Vagina (tissue), 2 donors: ENCODE measurements at regions not wholly inside any gene's neighbourhood (a gene's known extent, or its start where the extent isn't known, plus 50 kb on each side); places are given as distances from the start of the nearest gene placed in this dataset.

Experiments
- DNase-seq, 2 donors: peaks; one replicate each; pipeline ENCODE4 v3.0.0-alpha.2; 2017; ENCODE audit errors: extremely low spot score in 2 of 2
- H3K27ac ChIP-seq: fragments of 200-600 bp; sonication (generic); one replicate; pipeline ENCODE4 v1.5.1; 2019
- H3K27me3 ChIP-seq: fragments of 200-600 bp; sonication (generic); one replicate; pipeline ENCODE4 v1.5.1; 2019
- H3K36me3 ChIP-seq, 2 donors: fragments of 200-600 bp; sonication (generic); one replicate each; pipeline ENCODE4 v1.5.1; 2017 to 2019
- H3K4me1 ChIP-seq: fragments of 200-600 bp; sonication (generic); one replicate; pipeline ENCODE4 v1.5.1; 2019
- H3K4me3 ChIP-seq, 2 donors: fragments of 200-600 bp; sonication (generic); 1 replicate in 1 of 2; 2 replicates in 1 of 2; pipeline ENCODE4 v1.5.1; 2016 to 2019
- H3K9me3 ChIP-seq: fragments of 200-600 bp; sonication (generic); one replicate; pipeline ENCODE4 v1.5.1; 2019
- POLR2A ChIP-seq, 2 donors: fragments of 450-650 bp; IDR thresholded peaks; one replicate each; pipeline ENCODE4 v1.6.1; 2017; ENCODE audit warnings: antibody characterized with exemption in 2 of 2, mild to moderate bottlenecking in 2 of 2, moderate library complexity in 2 of 2
- POLR2AphosphoS5 ChIP-seq, 2 donors: sonication (generic); formaldehyde crosslinking; IDR thresholded peaks; one replicate each; pipeline ENCODE4 v1.9.0; 2017; ENCODE audit warnings: antibody characterized with exemption in 2 of 2, mild to moderate bottlenecking in 2 of 2, low read depth in 1 of 2; ENCODE audit not compliant: insufficient read depth in 1 of 2
- intact Hi-C: fragments of 100-400 bp; cut with DNase I; formaldehyde crosslinking; loops from one replicate; pipeline ENCODE4 v1.15.1; 2023
- TF ChIP-seq, protein P1 (sequence below), 3 experiments: fragments of 450-650 bp in 2 of 3; fragments of 200-600 bp in 1 of 3; sonication (generic) in 1 of 3; IDR thresholded peaks; one replicate each; pipeline ENCODE4 v1.5.1; 2017 to 2019; ENCODE audit warnings: antibody characterized with exemption in 3 of 3, mild to moderate bottlenecking in 2 of 3, moderate library complexity in 2 of 3

GRCh38 chr22:47592791-47593190 lies 830.3 kb downstream of the TBC1D22A start:
- H3K4me3 ChIP-seq, result no peak overlapping the region
- peak; percentile 52 to 64 for DNase-seq
- intact Hi-C loops, result no loop called here
- H3K27ac ChIP-seq, result no peak overlapping the region
- H3K36me3 ChIP-seq, result no peaks in the 10 kb centered on the region
- TF ChIP-seq POLR2A (IDR thresholded peaks at IDR 0.05) (no peak), POLR2AphosphoS5 (IDR thresholded peaks at IDR 0.05; ENCODE audit: insufficient read depth in 1 of 2, low read depth in 1 of 2) (no peak)
- TF ChIP-seq, protein P1, sequence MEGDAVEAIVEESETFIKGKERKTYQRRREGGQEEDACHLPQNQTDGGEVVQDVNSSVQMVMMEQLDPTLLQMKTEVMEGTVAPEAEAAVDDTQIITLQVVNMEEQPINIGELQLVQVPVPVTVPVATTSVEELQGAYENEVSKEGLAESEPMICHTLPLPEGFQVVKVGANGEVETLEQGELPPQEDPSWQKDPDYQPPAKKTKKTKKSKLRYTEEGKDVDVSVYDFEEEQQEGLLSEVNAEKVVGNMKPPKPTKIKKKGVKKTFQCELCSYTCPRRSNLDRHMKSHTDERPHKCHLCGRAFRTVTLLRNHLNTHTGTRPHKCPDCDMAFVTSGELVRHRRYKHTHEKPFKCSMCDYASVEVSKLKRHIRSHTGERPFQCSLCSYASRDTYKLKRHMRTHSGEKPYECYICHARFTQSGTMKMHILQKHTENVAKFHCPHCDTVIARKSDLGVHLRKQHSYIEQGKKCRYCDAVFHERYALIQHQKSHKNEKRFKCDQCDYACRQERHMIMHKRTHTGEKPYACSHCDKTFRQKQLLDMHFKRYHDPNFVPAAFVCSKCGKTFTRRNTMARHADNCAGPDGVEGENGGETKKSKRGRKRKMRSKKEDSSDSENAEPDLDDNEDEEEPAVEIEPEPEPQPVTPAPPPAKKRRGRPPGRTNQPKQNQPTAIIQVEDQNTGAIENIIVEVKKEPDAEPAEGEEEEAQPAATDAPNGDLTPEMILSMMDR (IDR thresholded peaks at IDR 0.05), result no peak
- H3K4me1 ChIP-seq, result no peaks in the 10 kb centered on the region
- H3K27me3 ChIP-seq, result no peaks in the 10 kb centered on the region
- H3K9me3 ChIP-seq, result no peaks in the 10 kb centered on the region

DNA sequence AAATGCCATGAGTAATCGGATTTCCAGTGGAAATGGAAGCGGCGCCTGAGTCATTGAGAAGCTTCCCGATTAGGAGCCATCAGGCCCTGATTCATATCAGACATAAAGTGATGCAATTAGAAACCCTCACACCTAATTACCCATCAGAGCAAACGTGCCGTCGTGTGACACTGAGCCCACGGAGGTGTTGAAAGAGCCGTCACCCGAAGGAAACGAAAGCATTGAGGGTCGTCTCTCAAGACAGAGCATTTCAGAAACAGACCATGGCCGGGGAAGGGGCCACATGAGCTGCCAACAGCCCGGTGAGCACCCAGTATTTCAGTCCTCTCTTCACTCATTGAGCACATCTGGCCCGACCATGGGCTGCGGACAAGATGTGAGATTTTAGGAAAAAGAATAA lies 829.3 kb downstream of the TBC1D22A start:
- Histone ChIP-seq H3K27me3 (no peaks in the 10 kb centered on the region), H3K9me3 (no peaks in the 10 kb centered on the region), H3K36me3 (no peaks in the 10 kb centered on the region), H3K27ac (no peak overlapping the region), H3K4me3 (no peak overlapping the region), H3K4me1 (no peaks in the 10 kb centered on the region)
- peak in 1 of 2 donors; percentile 55 for DNase-seq
- TF ChIP-seq POLR2A (IDR thresholded peaks at IDR 0.05), result no peak
- TF ChIP-seq POLR2AphosphoS5 (IDR thresholded peaks at IDR 0.05; ENCODE audit: insufficient read depth in 1 of 2, low read depth in 1 of 2), result no peak
- TF ChIP-seq, protein P1 (IDR thresholded peaks at IDR 0.05), result no peak
- intact Hi-C loops, result no loop called here

DNA sequence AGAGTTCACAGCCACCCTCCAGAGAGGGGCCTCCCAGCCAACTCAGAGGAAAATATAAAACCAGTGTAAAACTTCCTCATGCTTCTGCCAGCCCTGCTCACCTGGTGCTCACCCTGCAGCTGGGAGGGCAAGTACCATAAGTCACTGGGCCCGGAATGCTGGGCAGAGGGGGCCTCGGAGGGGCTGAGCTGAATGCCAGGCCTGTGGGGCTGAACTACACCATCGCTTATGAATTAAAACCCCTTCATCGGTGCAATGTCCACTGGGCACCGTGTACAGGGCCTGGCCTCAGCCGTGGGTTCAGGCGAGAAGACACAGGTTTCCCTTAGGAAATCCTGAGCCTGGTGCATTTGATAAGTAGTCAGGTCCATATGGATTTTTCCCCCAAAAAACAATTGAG lies 828.6 kb downstream of the TBC1D22A start:
- DNase-seq, result peak in 1 of 2 donors; percentile 77
- Histone ChIP-seq H3K27ac (no peak overlapping the region), H3K4me1 (no peaks in the 10 kb centered on the region), H3K36me3 (no peaks in the 10 kb centered on the region), H3K4me3 (no peak overlapping the region), H3K27me3 (no peaks in the 10 kb centered on the region), H3K9me3 (no peaks in the 10 kb centered on the region)
- intact Hi-C loops, result no loop called here
- no peak for TF ChIP-seq POLR2A (IDR thresholded peaks at IDR 0.05)
- no peak for TF ChIP-seq POLR2AphosphoS5 (IDR thresholded peaks at IDR 0.05; ENCODE audit: insufficient read depth in 1 of 2, low read depth in 1 of 2)
- TF ChIP-seq, protein P1 (IDR thresholded peaks at IDR 0.05), result no peak

DNA sequence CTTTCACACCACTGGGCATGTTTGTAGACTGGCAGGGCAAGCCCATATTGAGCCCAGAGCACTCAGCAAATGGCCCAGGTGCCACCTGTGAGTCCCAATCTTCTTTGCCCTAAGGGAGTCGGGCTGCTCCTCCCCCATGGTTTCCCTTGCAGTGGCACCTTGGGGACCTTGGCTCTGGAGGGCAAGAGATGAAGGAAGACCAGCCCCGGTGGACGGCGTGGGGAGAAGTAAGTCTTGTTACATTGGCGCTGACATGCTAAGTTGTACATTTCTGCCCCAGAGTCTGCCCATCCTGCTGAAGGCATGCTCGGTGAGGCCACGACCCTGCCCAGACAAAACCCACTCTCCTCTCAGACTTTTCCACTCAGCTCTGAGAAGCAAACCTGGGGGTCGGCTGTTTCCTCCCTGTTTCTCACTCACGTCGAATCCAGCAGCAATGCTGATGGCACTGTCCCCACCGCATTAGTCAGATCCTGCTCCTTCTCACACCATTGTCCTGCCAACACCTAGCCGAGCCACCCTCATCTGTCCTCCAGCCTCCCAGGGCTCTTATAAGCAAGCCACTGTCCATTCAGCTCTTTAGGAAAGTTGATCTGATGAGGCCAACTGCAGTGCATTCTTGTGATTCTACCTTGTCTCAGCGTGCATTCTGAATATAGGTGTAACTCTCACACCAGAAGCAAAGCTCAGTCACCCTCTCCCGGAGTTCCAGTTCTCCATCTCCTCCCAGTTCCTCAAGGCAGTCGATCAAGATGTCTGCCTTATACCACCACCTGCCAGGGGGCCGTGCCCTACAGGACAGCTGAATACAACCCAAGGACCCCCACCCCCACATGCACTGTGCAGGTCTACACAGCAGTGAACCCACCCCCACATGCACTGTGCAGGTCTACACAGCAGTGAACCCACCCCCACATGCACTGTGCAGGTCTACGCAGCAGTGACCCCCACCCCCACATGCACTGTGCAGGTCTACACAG lies 827.1 kb downstream of the TBC1D22A start:
- H3K27me3 ChIP-seq, result no peaks in the 10 kb centered on the region
- intact Hi-C loops, result no loop called here
- H3K4me3 ChIP-seq, result no peak overlapping the region
- H3K4me1 ChIP-seq, result no peaks in the 10 kb centered on the region
- DNase-seq, result peak in 1 of 2 donors; percentile 89
- H3K36me3 ChIP-seq, result no peaks in the 10 kb centered on the region
- H3K9me3 ChIP-seq, result no peaks in the 10 kb centered on the region
- H3K27ac ChIP-seq, result no peak overlapping the region
- no peak for TF ChIP-seq POLR2AphosphoS5 (IDR thresholded peaks at IDR 0.05; ENCODE audit: insufficient read depth in 1 of 2, low read depth in 1 of 2)

DNA sequence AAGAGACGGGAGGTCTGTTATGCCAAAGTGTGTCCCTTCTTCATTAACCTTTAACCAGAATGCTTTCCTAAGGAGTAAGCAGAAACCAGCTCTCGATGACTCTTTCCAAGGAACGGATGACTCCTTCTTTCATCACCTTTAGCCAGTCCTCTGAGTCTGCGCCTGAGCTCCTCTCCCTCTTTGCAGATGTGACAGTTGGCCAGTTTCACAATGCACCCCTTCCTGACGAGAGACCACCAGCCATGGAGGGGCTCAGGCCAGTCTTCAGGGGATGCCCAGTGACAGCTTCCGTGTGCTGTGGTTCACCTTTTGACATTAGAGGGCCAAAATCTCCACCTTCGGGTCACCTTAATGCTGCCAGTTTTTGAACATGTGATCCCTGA lies 826.1 kb downstream of the TBC1D22A start:
- no peak overlapping the region for H3K27ac ChIP-seq
- no peaks in the 10 kb centered on the region for H3K4me1 ChIP-seq
- H3K9me3 ChIP-seq, result no peaks in the 10 kb centered on the region
- TF ChIP-seq POLR2AphosphoS5 (IDR thresholded peaks at IDR 0.05; ENCODE audit: insufficient read depth in 1 of 2, low read depth in 1 of 2), result no peak
- TF ChIP-seq, protein P1 (IDR thresholded peaks at IDR 0.05), result no peak
- no peak for TF ChIP-seq POLR2A (IDR thresholded peaks at IDR 0.05)
- peak in 1 of 2 donors; percentile 64 for DNase-seq
- H3K27me3 ChIP-seq, result no peaks in the 10 kb centered on the region
- intact Hi-C loops, result no loop called here
- H3K36me3 ChIP-seq, result no peaks in the 10 kb centered on the region
- no peak overlapping the region for H3K4me3 ChIP-seq
